ENCODE measurements at regions not wholly inside any gene's neighbourhood (a gene's known extent, or its start where the extent isn't known, plus 50 kb on each side); places are given as distances from the start of the nearest gene placed in this dataset.
"Not testable (repeated sequence)": the region's sequence is repeated elsewhere in the genome, so short reads cannot be mapped to it uniquely, and the experiment has no call there.

- no peak for DNase-seq
Observed at GRCh38 chr2:375956-376307, 88.0 kb upstream of the ALKAL2 start.

GRCh38 chr2:375270-375955 is 87.5 kb upstream of the ALKAL2 start:
- no peak for DNase-seq

- no peak for DNase-seq
Observed at GRCh38 chr2:368386-368785, 80.5 kb upstream of the ALKAL2 start.

- no peak for DNase-seq
Observed at GRCh38 chr2:367246-367645, 79.4 kb upstream of the ALKAL2 start.

GRCh38 chr2:366706-367105 is 78.8 kb upstream of the ALKAL2 start:
- DNase-seq, result no peak

GRCh38 chr2:365367-366275 is 77.7 kb upstream of the ALKAL2 start:
- no peak for DNase-seq

- DNase-seq, result no peak
Observed at GRCh38 chr2:363824-364470, 76.1 kb upstream of the ALKAL2 start.

GRCh38 chr2:362924-363323 is 75.0 kb upstream of the ALKAL2 start:
- no peak for DNase-seq

GRCh38 chr2:360124-360523 is 72.2 kb upstream of the ALKAL2 start:
- DNase-seq, result no peak

- no peak for DNase-seq
Observed at GRCh38 chr2:359047-359446, 71.2 kb upstream of the ALKAL2 start.

GRCh38 chr2:357811-358210 is 69.9 kb upstream of the ALKAL2 start:
- DNase-seq, result no peak

- not testable (repeated sequence) for DNase-seq
Observed at GRCh38 chr2:356304-356703, 68.4 kb upstream of the ALKAL2 start.

- DNase-seq, result no peak
Observed at GRCh38 chr2:355773-356172, 67.9 kb upstream of the ALKAL2 start.

- peak; percentile 35 for DNase-seq
Observed at GRCh38 chr2:352696-353095, 64.8 kb upstream of the ALKAL2 start.

- DNase-seq, result no peak
Observed at GRCh38 chr2:349390-349789, 61.5 kb upstream of the ALKAL2 start.

GRCh38 chr2:348361-348916 is 60.5 kb upstream of the ALKAL2 start:
- no peak for DNase-seq

- no peak for DNase-seq
Observed at GRCh38 chr2:344811-345210, 56.9 kb upstream of the ALKAL2 start.

GRCh38 chr2:343355-343754 is 55.5 kb upstream of the ALKAL2 start:
- no peak for DNase-seq

- DNase-seq, result no peak
Observed at GRCh38 chr2:341912-342311, 54.0 kb upstream of the ALKAL2 start.

GRCh38 chr2:341017-341542 is 53.2 kb upstream of the ALKAL2 start:
- DNase-seq, result no peak

Measured in tongue (tissue), 1 donor.